Liver (tissue), 7 donors: ENCODE measurements at regions not wholly inside any gene's neighbourhood (a gene's known extent, or its start where the extent isn't known, plus 50 kb on each side); places are given as distances from the start of the nearest gene placed in this dataset.

Experiments
- DNase-seq: peaks from one replicate; pipeline ENCODE4 v3.0.0-alpha.2; 2017; ENCODE audit warnings: low spot score
- H3K27ac ChIP-seq, 2 donors: one replicate each; pipeline ENCODE4 v1.7.0; 2013; ENCODE audit warnings: inconsistent platforms in 2 of 2, low read length in 2 of 2, control low read depth in 1 of 2, low read depth in 1 of 2, mild to moderate bottlenecking in 1 of 2
- H3K27me3 ChIP-seq, 4 donors: one replicate each; pipeline versions ENCODE4 v1.6.1 to v1.7.0; 2013; ENCODE audit warnings: low read length in 3 of 4, inconsistent platforms in 1 of 4, mild to moderate bottlenecking in 1 of 4, moderate library complexity in 1 of 4; ENCODE audit not compliant: control insufficient read depth in 4 of 4, insufficient read depth in 4 of 4
- H3K36me3 ChIP-seq, 4 donors: one replicate each; pipeline versions ENCODE4 v1.6.1 to v1.7.0; 2013; ENCODE audit warnings: low read length in 3 of 4, mild to moderate bottlenecking in 3 of 4, low read depth in 1 of 4, moderate library complexity in 1 of 4; ENCODE audit not compliant: control insufficient read depth in 4 of 4, insufficient read depth in 3 of 4
- H3K4me1 ChIP-seq, 4 donors: one replicate each; pipeline versions ENCODE4 v1.6.1 to v1.7.0; 2013; ENCODE audit warnings: low read length in 3 of 4, mild to moderate bottlenecking in 3 of 4, moderate library complexity in 1 of 4; ENCODE audit not compliant: control insufficient read depth in 4 of 4, insufficient read depth in 4 of 4
- H3K4me3 ChIP-seq, 3 donors: one replicate each; pipeline versions ENCODE4 v1.6.1 to v1.7.0; 2013; ENCODE audit warnings: low read length in 3 of 3, control low read depth in 1 of 3, low read depth in 1 of 3, mild to moderate bottlenecking in 1 of 3
- H3K9ac ChIP-seq, 2 donors: one replicate each; pipeline ENCODE4 v1.7.0; 2013; ENCODE audit warnings: low read length in 2 of 2, mild to moderate bottlenecking in 2 of 2, moderate library complexity in 2 of 2, control low read depth in 1 of 2, low read depth in 1 of 2
- H3K9me3 ChIP-seq, 4 donors: one replicate each; pipeline versions ENCODE4 v1.6.1 to v1.7.0; 2013; ENCODE audit warnings: low read length in 3 of 4; ENCODE audit not compliant: control insufficient read depth in 4 of 4
- ATF3 ChIP-seq: IDR thresholded peaks from 2 replicates; pipeline ENCODE4 v1.6.1; 2016; ENCODE audit warnings: antibody characterized with exemption
- FOXA1 ChIP-seq: IDR thresholded peaks from 2 replicates; pipeline ENCODE4 v1.6.1; 2016; ENCODE audit warnings: antibody characterized with exemption
- GABPA ChIP-seq, 2 donors: IDR thresholded peaks in 1 of 2; conservative IDR thresholded peaks in 1 of 2; 2 replicates each; pipeline ENCODE4 v1.6.1; 2016; ENCODE audit warnings: antibody characterized with exemption in 2 of 2, mild to moderate bottlenecking in 1 of 2, moderate library complexity in 1 of 2
- HNF4A ChIP-seq, 2 donors: conservative IDR thresholded peaks; 2 replicates each; pipeline ENCODE4 v1.6.1; 2016; ENCODE audit warnings: antibody characterized with exemption in 2 of 2, mild to moderate bottlenecking in 2 of 2
- JUND ChIP-seq, 2 donors: IDR thresholded peaks; 2 replicates each; pipeline ENCODE4 v1.6.1; 2016; ENCODE audit warnings: antibody characterized with exemption in 2 of 2
- RAD21 ChIP-seq, 2 donors: IDR thresholded peaks; 2 replicates each; pipeline ENCODE4 v1.6.1; 2016; ENCODE audit warnings: antibody characterized with exemption in 2 of 2, mild to moderate bottlenecking in 2 of 2
- REST ChIP-seq: IDR thresholded peaks from 2 replicates; pipeline ENCODE4 v1.6.1; 2016; ENCODE audit warnings: antibody characterized with exemption, mild to moderate bottlenecking
- RXRA ChIP-seq, 2 donors: IDR thresholded peaks; 2 replicates each; pipeline ENCODE4 v1.6.1; 2017 to 2018; ENCODE audit warnings: antibody characterized with exemption in 2 of 2, mild to moderate bottlenecking in 1 of 2
- SP1 ChIP-seq: IDR thresholded peaks from 2 replicates; pipeline ENCODE4 v1.6.1; 2018; ENCODE audit warnings: antibody characterized with exemption, mild to moderate bottlenecking
- TAF1 ChIP-seq: conservative IDR thresholded peaks from 2 replicates; pipeline ENCODE4 v1.6.1; 2016; ENCODE audit warnings: antibody characterized with exemption, mild to moderate bottlenecking
- ZBTB33 ChIP-seq: IDR thresholded peaks from 2 replicates; pipeline ENCODE4 v1.6.1; 2016; ENCODE audit warnings: antibody characterized with exemption
- WGBS: extraction: QIAGEN DNeasy Blood & Tissue Kit; methylation state at CpG from one replicate; pipeline ENCODE4 v1.1.7; 2013; 5-methylcytosine and 5-hydroxymethylcytosine counted together
- donor health status: healthy.
- donor health status: healthy.
- donor health status: healthy.
- donor health status: healthy.

GRCh38 chr1:234755449-234755863 lies 145.5 kb upstream of the IRF2BP2 start:
- WGBS, result 39% methylated on average over 8 of the region's 8 CpGs
- H3K9me3 ChIP-seq, result no peaks in the 10 kb centered on the region
- H3K4me1 ChIP-seq, result peaks cover 0 to 4% (median 1%) of the 10 kb centered on the region in 4 donors
- no peaks in the 10 kb centered on the region for H3K36me3 ChIP-seq
- no peak for TF ChIP-seq ZBTB33
- no peak for TF ChIP-seq FOXA1
- TF ChIP-seq RAD21 (IDR thresholded peaks at IDR 0.05), result peak in 1 of 2 donors; percentile 46
- TF ChIP-seq GABPA (IDR thresholded peaks at IDR 0.05 in 1 of 2, conservative IDR thresholded peaks at IDR 0.05 in 1 of 2), result no peak
- peak; percentile 77 for TF ChIP-seq ATF3
- TF ChIP-seq HNF4A (conservative IDR thresholded peaks at IDR 0.05), result peak in 1 of 2 donors; percentile 18
- peak in 1 of 2 donors; percentile 14 for TF ChIP-seq RXRA (IDR thresholded peaks at IDR 0.05)
- H3K27me3 ChIP-seq, result no peaks in the 10 kb centered on the region
- H3K9ac ChIP-seq, result no peak overlapping the region
- no peak overlapping the region for H3K27ac ChIP-seq
- DNase-seq, result no peak
- H3K4me3 ChIP-seq, result no peak overlapping the region

- H3K4me3 ChIP-seq, result no peak overlapping the region
- no peak overlapping the region for H3K27ac ChIP-seq
- no peaks in the 10 kb centered on the region for H3K27me3 ChIP-seq
- TF ChIP-seq REST, result no peak
- no peaks in the 10 kb centered on the region for H3K36me3 ChIP-seq
- no peak for DNase-seq
- 91% methylated on average over 3 of the region's 3 CpGs for WGBS
- no peak overlapping the region for H3K9ac ChIP-seq
- no peaks in the 10 kb centered on the region for H3K9me3 ChIP-seq
- peaks cover 0 to 4% (median 1%) of the 10 kb centered on the region in 4 donors for H3K4me1 ChIP-seq
Measured at GRCh38 chr1:234753979-234754378, 144.0 kb upstream of the IRF2BP2 start.

- 98% methylated on average over 8 of the region's 8 CpGs for WGBS
- DNase-seq, result no peak
Measured at GRCh38 chr1:234752927-234753326, 142.9 kb upstream of the IRF2BP2 start.

More at GRCh38 chr1:234752927-234753326, 142.9 kb upstream of the IRF2BP2 start:
- no peaks in the 10 kb centered on the region for H3K36me3 ChIP-seq
- H3K4me1 ChIP-seq, result peaks cover 0 to 4% (median 1%) of the 10 kb centered on the region in 4 donors
- H3K27me3 ChIP-seq, result no peaks in the 10 kb centered on the region
- H3K4me3 ChIP-seq, result no peak overlapping the region
- H3K9me3 ChIP-seq, result no peaks in the 10 kb centered on the region
- H3K9ac ChIP-seq, result no peak overlapping the region
- TF ChIP-seq TAF1 (no peak), GABPA (IDR thresholded peaks at IDR 0.05 in 1 of 2, conservative IDR thresholded peaks at IDR 0.05 in 1 of 2) (no peak), SP1 (no peak), HNF4A (conservative IDR thresholded peaks at IDR 0.05) (no peak), JUND (IDR thresholded peaks at IDR 0.05) (no peak), RAD21 (IDR thresholded peaks at IDR 0.05) (no peak)
- no peak overlapping the region for H3K27ac ChIP-seq
